ENCODE measurements at regions not wholly inside any gene's neighbourhood (a gene's known extent, or its start where the extent isn't known, plus 50 kb on each side); places are given as distances from the start of the nearest gene placed in this dataset.

DNA sequence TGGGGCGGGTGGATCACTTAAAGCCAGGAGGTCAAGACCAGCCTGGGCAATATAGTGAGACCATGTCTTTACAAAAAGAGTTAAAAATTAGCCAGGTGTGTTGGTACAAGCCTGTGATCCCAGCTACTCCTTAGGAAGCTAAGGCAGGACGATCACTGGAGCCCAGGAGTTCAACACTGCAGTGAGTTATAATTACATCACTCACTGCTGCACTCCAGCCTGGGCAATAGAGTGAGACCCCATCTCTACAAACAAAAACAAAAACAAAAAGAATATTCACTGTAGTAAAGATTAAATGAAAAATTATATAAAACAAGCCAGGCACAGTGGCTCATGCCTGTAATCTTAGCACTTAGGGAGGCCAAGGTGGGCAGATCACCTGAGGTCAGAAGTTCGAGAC lies 1047.6 kb upstream of the AUTS2 start:
- Mint-ChIP-seq H3K36me3 (ENCODE audit: unreplicated experiment) (no peaks in the 10 kb centered on the region), H3K27ac (ENCODE audit: unreplicated experiment) (no peak overlapping the region), H3K4me1 (ENCODE audit: low read depth, unreplicated experiment) (no peaks in the 10 kb centered on the region), H3K9me3 (ENCODE audit: unreplicated experiment) (no peaks in the 10 kb centered on the region), H3K4me3 (ENCODE audit: unreplicated experiment) (no peak overlapping the region), H3K27me3 (ENCODE audit: unreplicated experiment) (peaks cover 3% of the 10 kb centered on the region)
- TF ChIP-seq, protein P1, sequence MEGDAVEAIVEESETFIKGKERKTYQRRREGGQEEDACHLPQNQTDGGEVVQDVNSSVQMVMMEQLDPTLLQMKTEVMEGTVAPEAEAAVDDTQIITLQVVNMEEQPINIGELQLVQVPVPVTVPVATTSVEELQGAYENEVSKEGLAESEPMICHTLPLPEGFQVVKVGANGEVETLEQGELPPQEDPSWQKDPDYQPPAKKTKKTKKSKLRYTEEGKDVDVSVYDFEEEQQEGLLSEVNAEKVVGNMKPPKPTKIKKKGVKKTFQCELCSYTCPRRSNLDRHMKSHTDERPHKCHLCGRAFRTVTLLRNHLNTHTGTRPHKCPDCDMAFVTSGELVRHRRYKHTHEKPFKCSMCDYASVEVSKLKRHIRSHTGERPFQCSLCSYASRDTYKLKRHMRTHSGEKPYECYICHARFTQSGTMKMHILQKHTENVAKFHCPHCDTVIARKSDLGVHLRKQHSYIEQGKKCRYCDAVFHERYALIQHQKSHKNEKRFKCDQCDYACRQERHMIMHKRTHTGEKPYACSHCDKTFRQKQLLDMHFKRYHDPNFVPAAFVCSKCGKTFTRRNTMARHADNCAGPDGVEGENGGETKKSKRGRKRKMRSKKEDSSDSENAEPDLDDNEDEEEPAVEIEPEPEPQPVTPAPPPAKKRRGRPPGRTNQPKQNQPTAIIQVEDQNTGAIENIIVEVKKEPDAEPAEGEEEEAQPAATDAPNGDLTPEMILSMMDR (IDR thresholded peaks at IDR 0.05; ENCODE audit: partially characterized antibody, unreplicated experiment) = no peak
- DNase-seq = no peak

DNA sequence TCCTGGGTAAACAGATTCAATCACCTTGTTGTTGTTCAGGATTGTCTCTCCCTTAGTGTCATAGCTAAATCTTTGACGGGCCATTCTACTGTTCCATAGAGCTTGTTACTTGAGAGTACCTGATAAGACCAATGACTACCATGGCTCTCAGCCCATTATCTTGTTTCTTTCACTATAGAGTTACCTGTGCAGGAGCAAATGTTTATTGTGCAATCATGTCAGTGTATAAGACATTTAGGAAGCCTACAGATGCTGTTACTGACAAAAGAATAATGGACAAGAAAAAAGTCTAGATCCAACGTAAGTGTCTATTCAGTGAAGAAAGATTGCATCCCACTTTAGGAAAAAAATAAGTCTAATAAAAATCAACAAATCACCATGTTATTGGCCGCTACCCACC lies 1041.7 kb upstream of the AUTS2 start:
- TF ChIP-seq, protein P1 (IDR thresholded peaks at IDR 0.05; ENCODE audit: partially characterized antibody, unreplicated experiment) = no peak
- H3K4me3 Mint-ChIP-seq (ENCODE audit: unreplicated experiment) = no peak overlapping the region
- no peaks in the 10 kb centered on the region for H3K4me1 Mint-ChIP-seq (ENCODE audit: low read depth, unreplicated experiment)
- H3K27ac Mint-ChIP-seq (ENCODE audit: unreplicated experiment) = no peak overlapping the region
- DNase-seq = no peak
- no peaks in the 10 kb centered on the region for H3K27me3 Mint-ChIP-seq (ENCODE audit: unreplicated experiment)
- H3K36me3 Mint-ChIP-seq (ENCODE audit: unreplicated experiment) = peaks cover 4% of the 10 kb centered on the region
- no peaks in the 10 kb centered on the region for H3K9me3 Mint-ChIP-seq (ENCODE audit: unreplicated experiment)

DNA sequence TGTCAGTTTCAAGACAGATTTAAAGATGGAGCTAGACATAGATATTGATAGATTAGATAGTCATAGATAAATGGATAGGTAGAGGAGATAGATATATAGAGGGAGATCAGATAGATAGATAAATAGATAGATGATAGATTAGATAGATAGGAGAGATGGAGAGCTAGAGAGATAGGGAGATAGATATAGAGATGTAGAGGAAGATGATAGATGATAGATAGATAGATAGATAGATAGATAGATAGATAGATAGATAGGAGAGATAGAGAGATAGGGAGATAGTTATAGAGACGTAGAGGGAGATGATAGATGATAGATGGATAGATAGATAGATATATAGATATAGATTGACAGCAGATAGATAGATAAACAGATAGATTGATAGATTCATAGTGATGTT lies 1038.8 kb upstream of the AUTS2 start:
- DNase-seq = no peak
- no peaks in the 10 kb centered on the region for H3K4me1 Mint-ChIP-seq (ENCODE audit: low read depth, unreplicated experiment)
- peaks cover 2% of the 10 kb centered on the region for H3K9me3 Mint-ChIP-seq (ENCODE audit: unreplicated experiment)
- no peaks in the 10 kb centered on the region for H3K27me3 Mint-ChIP-seq (ENCODE audit: unreplicated experiment)
- H3K4me3 Mint-ChIP-seq (ENCODE audit: unreplicated experiment) = no peak overlapping the region
- peaks cover 4% of the 10 kb centered on the region for H3K36me3 Mint-ChIP-seq (ENCODE audit: unreplicated experiment)
- TF ChIP-seq, protein P1 (IDR thresholded peaks at IDR 0.05; ENCODE audit: partially characterized antibody, unreplicated experiment) = no peak
- no peak overlapping the region for H3K27ac Mint-ChIP-seq (ENCODE audit: unreplicated experiment)

DNA sequence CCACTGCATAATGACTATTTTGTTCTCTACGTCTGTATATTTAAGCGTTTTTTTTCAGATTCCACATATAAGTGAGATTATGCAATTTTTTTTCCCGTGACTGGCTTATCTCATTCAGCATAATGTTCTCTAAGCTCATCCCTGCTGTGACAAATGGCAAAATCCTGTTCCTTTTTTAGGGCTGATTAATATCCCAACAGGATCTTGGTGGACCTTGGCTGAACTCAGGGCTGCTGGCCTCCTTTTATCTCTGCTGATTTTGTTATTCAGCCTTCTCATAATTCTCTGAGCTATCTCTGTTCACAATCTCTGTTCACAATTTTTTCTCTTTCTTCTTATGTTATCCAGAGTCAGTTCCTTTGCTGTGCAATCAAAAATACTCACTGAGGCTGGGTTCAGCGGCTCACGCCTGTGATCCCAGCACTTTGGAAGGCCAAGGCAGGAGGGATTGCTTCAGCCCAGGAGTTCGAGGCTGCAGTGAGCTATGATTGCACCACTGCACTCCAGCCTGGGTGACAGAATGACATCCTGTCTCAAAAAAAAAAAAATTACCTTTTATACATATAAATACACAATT lies 1035.9 kb upstream of the AUTS2 start:
- Mint-ChIP-seq H3K27me3 (ENCODE audit: unreplicated experiment) (no peaks in the 10 kb centered on the region), H3K4me3 (ENCODE audit: unreplicated experiment) (no peak overlapping the region), H3K27ac (ENCODE audit: unreplicated experiment) (no peak overlapping the region), H3K9me3 (ENCODE audit: unreplicated experiment) (peaks cover 2% of the 10 kb centered on the region), H3K4me1 (ENCODE audit: low read depth, unreplicated experiment) (no peaks in the 10 kb centered on the region), H3K36me3 (ENCODE audit: unreplicated experiment) (no peaks in the 10 kb centered on the region)
- no peak for DNase-seq
- TF ChIP-seq, protein P1 (IDR thresholded peaks at IDR 0.05; ENCODE audit: partially characterized antibody, unreplicated experiment) = no peak

DNA sequence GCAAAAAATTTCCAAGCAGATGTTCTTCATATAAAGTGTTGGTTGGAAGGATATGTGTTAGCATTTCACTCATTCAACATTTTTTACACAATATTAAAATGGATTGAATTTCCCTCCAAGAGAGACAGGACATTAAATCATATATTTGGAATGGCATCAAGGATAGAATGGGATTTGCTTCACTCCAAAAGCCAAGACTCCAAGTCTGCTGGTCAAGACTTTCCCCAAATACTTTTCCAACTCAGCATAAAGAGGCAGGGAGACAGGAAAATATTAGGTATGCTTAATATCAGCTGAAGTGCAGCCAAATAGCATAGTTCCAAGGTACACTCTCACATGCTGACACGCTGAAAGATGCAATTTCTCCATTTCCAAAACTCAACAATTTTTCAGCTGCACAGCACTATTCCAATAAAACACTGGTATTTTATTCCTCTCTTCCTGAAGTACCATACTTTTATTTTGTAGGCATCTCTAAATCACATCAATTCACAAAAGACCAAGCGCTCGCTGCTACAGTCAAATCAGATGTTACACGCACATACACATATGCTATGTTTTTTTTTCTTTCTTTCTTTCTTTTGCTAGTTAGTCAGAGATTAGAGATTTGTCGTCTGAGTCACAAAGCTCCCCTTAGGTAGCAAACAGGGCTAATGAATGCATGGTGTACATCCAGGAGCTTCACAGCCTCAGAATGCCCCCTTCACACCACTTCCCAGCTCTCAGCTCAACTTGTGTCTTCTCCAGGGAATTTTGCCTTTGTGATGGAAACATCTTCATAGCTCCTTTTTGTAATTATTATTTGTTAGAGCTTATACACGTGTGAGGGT lies 1033.8 kb upstream of the AUTS2 start:
- TF ChIP-seq, protein P1 (IDR thresholded peaks at IDR 0.05; ENCODE audit: partially characterized antibody, unreplicated experiment) = no peak
- H3K27ac Mint-ChIP-seq (ENCODE audit: unreplicated experiment) = no peak overlapping the region
- no peak overlapping the region for H3K4me3 Mint-ChIP-seq (ENCODE audit: unreplicated experiment)
- no peaks in the 10 kb centered on the region for H3K36me3 Mint-ChIP-seq (ENCODE audit: unreplicated experiment)
- peaks cover 2% of the 10 kb centered on the region for H3K9me3 Mint-ChIP-seq (ENCODE audit: unreplicated experiment)
- no peak for DNase-seq
- H3K27me3 Mint-ChIP-seq (ENCODE audit: unreplicated experiment) = no peaks in the 10 kb centered on the region
- H3K4me1 Mint-ChIP-seq (ENCODE audit: low read depth, unreplicated experiment) = no peaks in the 10 kb centered on the region
